ENCODE measurements at regions not wholly inside any gene's neighbourhood (a gene's known extent, or its start where the extent isn't known, plus 50 kb on each side); places are given as distances from the start of the nearest gene placed in this dataset.

DNA sequence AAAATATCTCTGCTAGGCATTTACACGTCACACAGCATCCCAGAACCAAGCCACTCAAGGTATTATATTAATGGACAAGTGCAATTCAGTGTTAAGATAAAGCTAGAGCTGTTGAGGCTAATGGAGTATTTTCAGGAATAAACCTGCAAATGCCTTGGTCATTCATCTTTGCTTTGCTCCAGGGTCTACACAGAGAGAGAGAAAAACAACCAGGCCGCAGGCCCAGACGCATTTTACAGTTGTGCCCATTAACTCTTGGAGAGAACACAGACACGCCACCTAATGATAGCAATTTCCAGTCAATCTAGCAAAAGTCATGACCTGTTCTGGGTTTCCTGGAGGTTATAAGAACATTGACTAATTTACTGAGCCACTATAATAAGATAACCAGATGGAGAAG is 829.3 kb downstream of the LRRTM4 start:
- TF ChIP-seq, protein P1, sequence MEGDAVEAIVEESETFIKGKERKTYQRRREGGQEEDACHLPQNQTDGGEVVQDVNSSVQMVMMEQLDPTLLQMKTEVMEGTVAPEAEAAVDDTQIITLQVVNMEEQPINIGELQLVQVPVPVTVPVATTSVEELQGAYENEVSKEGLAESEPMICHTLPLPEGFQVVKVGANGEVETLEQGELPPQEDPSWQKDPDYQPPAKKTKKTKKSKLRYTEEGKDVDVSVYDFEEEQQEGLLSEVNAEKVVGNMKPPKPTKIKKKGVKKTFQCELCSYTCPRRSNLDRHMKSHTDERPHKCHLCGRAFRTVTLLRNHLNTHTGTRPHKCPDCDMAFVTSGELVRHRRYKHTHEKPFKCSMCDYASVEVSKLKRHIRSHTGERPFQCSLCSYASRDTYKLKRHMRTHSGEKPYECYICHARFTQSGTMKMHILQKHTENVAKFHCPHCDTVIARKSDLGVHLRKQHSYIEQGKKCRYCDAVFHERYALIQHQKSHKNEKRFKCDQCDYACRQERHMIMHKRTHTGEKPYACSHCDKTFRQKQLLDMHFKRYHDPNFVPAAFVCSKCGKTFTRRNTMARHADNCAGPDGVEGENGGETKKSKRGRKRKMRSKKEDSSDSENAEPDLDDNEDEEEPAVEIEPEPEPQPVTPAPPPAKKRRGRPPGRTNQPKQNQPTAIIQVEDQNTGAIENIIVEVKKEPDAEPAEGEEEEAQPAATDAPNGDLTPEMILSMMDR (conservative IDR thresholded peaks at IDR 0.05; ENCODE audit: low read depth, low read length) = no peak
- TF ChIP-seq EZH2 (IDR thresholded peaks at IDR 0.05; ENCODE audit: low read length, unreplicated experiment) = no peak
